Esophagus squamous epithelium (tissue), 5 donors: ENCODE measurements at regions not wholly inside any gene's neighbourhood (a gene's known extent, or its start where the extent isn't known, plus 50 kb on each side); places are given as distances from the start of the nearest gene placed in this dataset.
"Not testable (repeated sequence)": the region's sequence is repeated elsewhere in the genome, so short reads cannot be mapped to it uniquely, and the experiment has no call there.

ENCODE experiments used
- DNase-seq: peaks from one replicate; lab custom pipeline; 2025; lab: John Stamatoyannopoulos, UW
- H3K27ac ChIP-seq, 4 donors: fragments of 200-600 bp; sonication (generic); one replicate each; pipeline ENCODE4 v1.5.1; 2016 to 2019; ENCODE audit warnings: mild to moderate bottlenecking in 1 of 4
- H3K27me3 ChIP-seq, 4 donors: fragments of 200-600 bp; sonication (generic); 1 replicate in 3 of 4; 2 replicates in 1 of 4; pipeline versions ENCODE4 v1.5.1 to v1.6.0; 2017 to 2021; ENCODE audit warnings: antibody characterized with exemption in 1 of 4
- H3K36me3 ChIP-seq, 3 donors: fragments of 200-600 bp; sonication (generic); one replicate each; pipeline ENCODE4 v1.5.1; 2016 to 2019
- H3K4me1 ChIP-seq, 3 donors: fragments of 200-600 bp; sonication (generic); one replicate each; pipeline ENCODE4 v1.5.1; 2017 to 2019
- H3K4me3 ChIP-seq, 4 donors: fragments of 200-600 bp; sonication (generic); 1 replicate in 3 of 4; 2 replicates in 1 of 4; pipeline ENCODE4 v1.5.1; 2016 to 2019; ENCODE audit warnings: mild to moderate bottlenecking in 2 of 4, moderate library complexity in 1 of 4
- H3K9me3 ChIP-seq, 3 donors: fragments of 200-600 bp; sonication (generic); one replicate each; pipeline ENCODE4 v1.5.1; 2016 to 2019
- CTCF ChIP-seq, 6 experiments: fragments of 450-650 bp in 4 of 6; fragments of 200-600 bp in 2 of 6; sonication (generic) in 2 of 6; IDR thresholded peaks; one replicate each; pipeline ENCODE4 v1.5.1; 2016 to 2019; ENCODE audit warnings: antibody characterized with exemption in 6 of 6, mild to moderate bottlenecking in 4 of 6, moderate library complexity in 4 of 6
- POLR2A ChIP-seq, 4 donors: fragments of 450-650 bp; IDR thresholded peaks; one replicate each; pipeline ENCODE4 v1.6.1; 2017; ENCODE audit warnings: antibody characterized with exemption in 4 of 4, mild to moderate bottlenecking in 4 of 4, moderate library complexity in 3 of 4
- WGBS, 2 donors: methylation state at CpG; one replicate each; pipeline ENCODE4 v1.1.5; 2018; 5-methylcytosine and 5-hydroxymethylcytosine counted together
- intact Hi-C: fragments of 100-400 bp; cut with DNase I; formaldehyde crosslinking; loops from one replicate; pipeline ENCODE4 v1.15.0; 2022
- donor health status: DM: yes; HTN: yes; CAD: no.

- H3K4me1 ChIP-seq = no peaks in the 10 kb centered on the region
- H3K4me3 ChIP-seq = no peak overlapping the region
- intact Hi-C loops = no loop called here
- H3K36me3 ChIP-seq = no peaks in the 10 kb centered on the region
- no peak for DNase-seq
- no peaks in the 10 kb centered on the region for H3K9me3 ChIP-seq
- TF ChIP-seq CTCF (IDR thresholded peaks at IDR 0.05) (no peak), POLR2A (IDR thresholded peaks at IDR 0.05) (no peak)
- no peaks in the 10 kb centered on the region for H3K27me3 ChIP-seq
- H3K27ac ChIP-seq = no peak overlapping the region
- 59 to 65% methylated on average over 3 of the region's 3 CpGs for WGBS, 2 donors
Measured at GRCh38 chr3:191982481-191982880, 521.5 kb downstream of the PYDC2 start.

- Histone ChIP-seq H3K27me3 (no peaks in the 10 kb centered on the region), H3K36me3 (no peaks in the 10 kb centered on the region), H3K9me3 (peaks cover 0 to 6% (median 0%) of the 10 kb centered on the region in 3 donors), H3K27ac (no peak overlapping the region), H3K4me1 (no peaks in the 10 kb centered on the region), H3K4me3 (no peak overlapping the region)
- intact Hi-C loops = no loop called here
- WGBS, 2 donors = 74 to 75% methylated on average over 3 of the region's 3 CpGs
- TF ChIP-seq CTCF (IDR thresholded peaks at IDR 0.05) (no peak), POLR2A (IDR thresholded peaks at IDR 0.05) (no peak)
- DNase-seq = no peak
Measured at GRCh38 chr3:191985691-191986090, 524.7 kb downstream of the PYDC2 start.

GRCh38 chr3:191987831-191988350, 526.9 kb downstream of the PYDC2 start:
- Histone ChIP-seq H3K27me3 (no peaks in the 10 kb centered on the region), H3K36me3 (no peaks in the 10 kb centered on the region), H3K4me3 (no peak overlapping the region), H3K9me3 (peaks cover 0 to 6% (median 0%) of the 10 kb centered on the region in 3 donors), H3K4me1 (no peaks in the 10 kb centered on the region), H3K27ac (no peak overlapping the region)
- no peak for DNase-seq
- intact Hi-C loops = no loop called here
- 14 to 26% methylated on average over 1 of the region's 1 CpG for WGBS, 2 donors
- no peak for TF ChIP-seq CTCF (IDR thresholded peaks at IDR 0.05)
- TF ChIP-seq POLR2A (IDR thresholded peaks at IDR 0.05) = no peak

GRCh38 chr3:191993952-191994351, 533.0 kb downstream of the PYDC2 start:
- H3K9me3 ChIP-seq, H3K36me3 ChIP-seq, H3K27me3 ChIP-seq, H3K4me3 ChIP-seq, H3K4me1 ChIP-seq, H3K27ac ChIP-seq, DNase-seq, intact Hi-C loops: not testable (repeated sequence)
- 70% methylated on average over 4 of the region's 4 CpGs for WGBS, 2 donors

GRCh38 chr3:191997093-191997492, 536.1 kb downstream of the PYDC2 start:
- intact Hi-C loops = no loop called here
- no peaks in the 10 kb centered on the region for H3K36me3 ChIP-seq
- no peak for TF ChIP-seq POLR2A (IDR thresholded peaks at IDR 0.05)
- no peak for TF ChIP-seq CTCF (IDR thresholded peaks at IDR 0.05)
- no peak overlapping the region for H3K4me3 ChIP-seq
- no peaks in the 10 kb centered on the region for H3K4me1 ChIP-seq
- DNase-seq = no peak
- H3K27me3 ChIP-seq = no peaks in the 10 kb centered on the region
- no peak overlapping the region for H3K27ac ChIP-seq
- no peaks in the 10 kb centered on the region for H3K9me3 ChIP-seq
